Keratinocyte (primary cell): ENCODE measurements at regions not wholly inside any gene's neighbourhood (a gene's known extent, or its start where the extent isn't known, plus 50 kb on each side); places are given as distances from the start of the nearest gene placed in this dataset.

ENCODE experiments used
- DNase-seq: peaks from one replicate; pipeline ENCODE4 v3.0.0-alpha.2; 2011; ENCODE audit warnings: low read depth, missing footprints, low spot score
- FAIRE-seq: peaks from 2 replicates; lab custom pipeline; 2011; peaks lifted over from hg19 to GRCh38; lab: Jason Lieb, UNC
- H2AFZ ChIP-seq: 2 replicates; pipeline ENCODE4 v1.6.0; 2012; ENCODE audit warnings: low read length, control low read depth, inconsistent platforms; ENCODE audit not compliant: control insufficient read depth
- H3K27ac ChIP-seq: 2 replicates; pipeline ENCODE4 v1.5.1; 2011; ENCODE audit warnings: low read length; ENCODE audit not compliant: control insufficient read depth, insufficient read depth
- H3K27me3 ChIP-seq: 3 replicates; pipeline ENCODE4 v1.6.0; 2011; ENCODE audit warnings: low read length; ENCODE audit not compliant: control insufficient read depth, insufficient read depth; ENCODE audit errors: extremely low read depth
- H3K36me3 ChIP-seq, 2 experiments: 2 replicates in 1 of 2; 3 replicates in 1 of 2; pipeline ENCODE4 v1.5.1; 2011; ENCODE audit warnings: low read length in 2 of 2, mild to moderate bottlenecking in 1 of 2; ENCODE audit not compliant: control insufficient read depth in 2 of 2, insufficient read depth in 2 of 2; ENCODE audit errors: extremely low read depth in 1 of 2
- H3K4me1 ChIP-seq: 3 replicates; pipeline ENCODE4 v1.5.1; 2011; ENCODE audit warnings: low read length; ENCODE audit not compliant: control insufficient read depth, insufficient read depth; ENCODE audit errors: extremely low read depth
- H3K4me2 ChIP-seq: 3 replicates; pipeline ENCODE4 v1.6.0; 2011; ENCODE audit warnings: low read depth, low read length; ENCODE audit not compliant: control insufficient read depth, insufficient read depth; ENCODE audit errors: extremely low read depth
- H3K4me3 ChIP-seq, 3 experiments: fragments of 200-600 bp in 1 of 3; sonication (generic) in 1 of 3; 2 replicates in 2 of 3; 3 replicates in 1 of 3; pipeline ENCODE4 v1.5.1; 2011 to 2016; ENCODE audit warnings: low read length in 3 of 3, mild to moderate bottlenecking in 3 of 3, control low read depth in 2 of 3, inconsistent platforms in 1 of 3, low read depth in 1 of 3, mixed read lengths in 1 of 3, mixed run types in 1 of 3, moderate library complexity in 1 of 3; ENCODE audit not compliant: control insufficient read depth in 2 of 3, insufficient read depth in 2 of 3; ENCODE audit errors: extremely low read depth in 1 of 3
- H3K79me2 ChIP-seq: 2 replicates; pipeline ENCODE4 v1.6.0; 2012; ENCODE audit warnings: low read length; ENCODE audit not compliant: control insufficient read depth, insufficient read depth
- H3K9ac ChIP-seq: 3 replicates; pipeline ENCODE4 v1.6.0; 2011; ENCODE audit warnings: low read length; ENCODE audit not compliant: control insufficient read depth, insufficient read depth; ENCODE audit errors: extremely low read depth
- H3K9me1 ChIP-seq: 3 replicates; pipeline ENCODE4 v1.6.0; 2011; ENCODE audit warnings: low read length; ENCODE audit not compliant: control insufficient read depth, insufficient read depth; ENCODE audit errors: extremely low read depth
- H3K9me3 ChIP-seq: 2 replicates; pipeline ENCODE4 v1.5.1; 2012; ENCODE audit warnings: low read depth, low read length; ENCODE audit not compliant: control insufficient read depth
- H4K20me1 ChIP-seq: 3 replicates; pipeline ENCODE4 v1.6.0; 2011; ENCODE audit warnings: low read length; ENCODE audit not compliant: control insufficient read depth, insufficient read depth; ENCODE audit errors: extremely low read depth
- EZH2 ChIP-seq: IDR thresholded peaks from one replicate; pipeline ENCODE4 v1.6.1; 2012; ENCODE audit warnings: inconsistent platforms, mild to moderate bottlenecking, low read length, moderate library complexity
- dilution Hi-C: fragments of 300-500 bp; cut with MboI; formaldehyde crosslinking; loops from one replicate; pipeline ENCODE4 v1.7.0; 2020; ENCODE audit warnings: low sequenced_read_pairs; ENCODE audit not compliant: extremely low pct_ligation_motif_present
- TF ChIP-seq, protein P1 (sequence below), 3 experiments: IDR thresholded peaks in 1 of 3; conservative IDR thresholded peaks in 1 of 3; optimal IDR thresholded peaks in 1 of 3; 2 replicates in 2 of 3; 3 replicates in 1 of 3; pipeline versions ENCODE3 to v1.5.1; 2011; ENCODE audit warnings: low read length in 3 of 3, mild to moderate bottlenecking in 3 of 3, moderate library complexity in 2 of 3, control low read depth in 1 of 3, inconsistent platforms in 1 of 3; ENCODE audit not compliant: insufficient read depth in 2 of 3; ENCODE audit errors: extremely low read depth in 1 of 3

DNA sequence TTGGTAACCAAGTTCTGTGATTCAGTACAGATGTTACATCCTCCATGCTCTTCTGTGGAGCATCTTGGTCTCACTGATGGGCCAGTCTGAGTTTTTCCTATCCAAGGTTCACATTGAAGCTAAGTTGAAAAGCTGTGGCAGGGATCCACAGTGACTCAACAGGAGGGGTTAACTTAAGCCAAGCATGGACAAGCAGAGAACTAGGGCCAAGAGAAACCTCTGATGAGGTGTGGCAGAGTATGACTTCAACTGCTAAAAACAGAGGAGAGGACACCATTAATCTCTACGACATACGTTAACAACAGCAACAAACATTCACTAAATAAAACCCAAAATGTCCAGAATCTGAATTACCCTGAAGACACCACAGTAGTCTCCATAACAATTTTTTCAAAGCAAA, 268.1 kb upstream of the UBE2E2 start:
- TF ChIP-seq, protein P1, sequence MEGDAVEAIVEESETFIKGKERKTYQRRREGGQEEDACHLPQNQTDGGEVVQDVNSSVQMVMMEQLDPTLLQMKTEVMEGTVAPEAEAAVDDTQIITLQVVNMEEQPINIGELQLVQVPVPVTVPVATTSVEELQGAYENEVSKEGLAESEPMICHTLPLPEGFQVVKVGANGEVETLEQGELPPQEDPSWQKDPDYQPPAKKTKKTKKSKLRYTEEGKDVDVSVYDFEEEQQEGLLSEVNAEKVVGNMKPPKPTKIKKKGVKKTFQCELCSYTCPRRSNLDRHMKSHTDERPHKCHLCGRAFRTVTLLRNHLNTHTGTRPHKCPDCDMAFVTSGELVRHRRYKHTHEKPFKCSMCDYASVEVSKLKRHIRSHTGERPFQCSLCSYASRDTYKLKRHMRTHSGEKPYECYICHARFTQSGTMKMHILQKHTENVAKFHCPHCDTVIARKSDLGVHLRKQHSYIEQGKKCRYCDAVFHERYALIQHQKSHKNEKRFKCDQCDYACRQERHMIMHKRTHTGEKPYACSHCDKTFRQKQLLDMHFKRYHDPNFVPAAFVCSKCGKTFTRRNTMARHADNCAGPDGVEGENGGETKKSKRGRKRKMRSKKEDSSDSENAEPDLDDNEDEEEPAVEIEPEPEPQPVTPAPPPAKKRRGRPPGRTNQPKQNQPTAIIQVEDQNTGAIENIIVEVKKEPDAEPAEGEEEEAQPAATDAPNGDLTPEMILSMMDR (optimal IDR thresholded peaks at IDR 0.05 in 1 of 3, IDR thresholded peaks at IDR 0.05 in 1 of 3, conservative IDR thresholded peaks at IDR 0.05 in 1 of 3; ENCODE audit: extremely low read depth in 1 of 3, insufficient read depth in 2 of 3, low read length in 3 of 3), result no peak
- no peak for TF ChIP-seq EZH2
- Histone ChIP-seq H3K4me2 (no peak overlapping the region), H3K9me3 (no peaks in the 10 kb centered on the region), H4K20me1 (no peaks in the 10 kb centered on the region), H3K36me3 (no peaks in the 10 kb centered on the region), H2AFZ (no peak overlapping the region), H3K4me3 (no peak overlapping the region), H3K27me3 (no peaks in the 10 kb centered on the region), H3K9me1 (no peaks in the 10 kb centered on the region), H3K9ac (no peak overlapping the region), H3K79me2 (no peaks in the 10 kb centered on the region), H3K4me1 (no peaks in the 10 kb centered on the region), H3K27ac (no peak overlapping the region)
- FAIRE-seq (no peak), DNase-seq (no peak)
- dilution Hi-C loops, result no loop called here

DNA sequence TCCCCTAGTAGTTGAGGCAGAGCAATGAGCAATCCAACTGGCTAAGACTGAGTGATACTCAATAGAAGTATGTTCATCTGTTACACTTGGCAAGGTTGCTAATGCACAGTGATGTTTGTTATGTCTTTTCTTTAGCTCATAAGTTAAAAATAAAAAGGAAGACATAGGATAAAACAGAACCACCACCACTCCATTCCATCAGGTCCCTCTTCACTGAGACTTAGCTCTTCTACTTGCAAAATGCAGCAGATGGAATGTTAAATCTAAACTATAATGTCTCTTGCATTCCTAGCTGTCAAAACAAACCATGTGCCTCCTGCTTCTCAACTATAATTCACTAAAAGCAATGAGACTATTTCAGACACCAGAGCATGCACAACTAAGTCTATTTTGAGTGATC, 265.6 kb upstream of the UBE2E2 start:
- Histone ChIP-seq H3K36me3 (no peaks in the 10 kb centered on the region), H3K4me1 (no peaks in the 10 kb centered on the region), H2AFZ (no peak overlapping the region), H3K4me2 (no peak overlapping the region), H4K20me1 (no peaks in the 10 kb centered on the region), H3K4me3 (no peak overlapping the region), H3K79me2 (no peaks in the 10 kb centered on the region), H3K9ac (no peak overlapping the region), H3K9me1 (no peaks in the 10 kb centered on the region), H3K9me3 (no peaks in the 10 kb centered on the region), H3K27me3 (no peaks in the 10 kb centered on the region), H3K27ac (no peak overlapping the region)
- no peak for DNase-seq
- dilution Hi-C loops, result no loop called here
- no peak for FAIRE-seq
- TF ChIP-seq, protein P1 (optimal IDR thresholded peaks at IDR 0.05 in 1 of 3, IDR thresholded peaks at IDR 0.05 in 1 of 3, conservative IDR thresholded peaks at IDR 0.05 in 1 of 3; ENCODE audit: extremely low read depth in 1 of 3, insufficient read depth in 2 of 3, low read length in 3 of 3), result no peak
- TF ChIP-seq EZH2, result no peak
